Neural crest cell (in vitro differentiated cells): ENCODE measurements at regions not wholly inside any gene's neighbourhood (a gene's known extent, or its start where the extent isn't known, plus 50 kb on each side); places are given as distances from the start of the nearest gene placed in this dataset.

Experiments
- DNase-seq: peaks from one replicate; pipeline ENCODE4 v3.0.0; 2021; ENCODE audit warnings: low read depth, mixed read lengths, low spot score
- H3K27ac Mint-ChIP-seq: one replicate; pipeline ENCODE4 v1.8.0; 2021; ENCODE audit warnings: mild to moderate bottlenecking, mixed read lengths; ENCODE audit not compliant: unreplicated experiment
- H3K27me3 Mint-ChIP-seq: 2 replicates; pipeline ENCODE4 v1.8.0; 2021; ENCODE audit warnings: low read depth, mild to moderate bottlenecking, mixed read lengths
- H3K36me3 Mint-ChIP-seq: 2 replicates; pipeline ENCODE4 v1.8.0; 2021; ENCODE audit warnings: low read depth, mild to moderate bottlenecking, mixed read lengths
- H3K4me1 Mint-ChIP-seq: 2 replicates; pipeline ENCODE4 v1.8.0; 2021; ENCODE audit warnings: mixed read lengths
- H3K4me3 Mint-ChIP-seq: one replicate; pipeline ENCODE4 v1.8.0; 2021; ENCODE audit warnings: mild to moderate bottlenecking, mixed read lengths
- H3K9me3 Mint-ChIP-seq: 2 replicates; pipeline ENCODE4 v1.8.0; 2021; ENCODE audit warnings: mixed read lengths
- TF ChIP-seq, protein P1 (sequence below): fragments of 200-600 bp; sonication (generic); conservative IDR thresholded peaks from 2 replicates; pipeline ENCODE4 v1.5.0; 2021; ENCODE audit warnings: antibody characterized with exemption, mild to moderate bottlenecking

DNA sequence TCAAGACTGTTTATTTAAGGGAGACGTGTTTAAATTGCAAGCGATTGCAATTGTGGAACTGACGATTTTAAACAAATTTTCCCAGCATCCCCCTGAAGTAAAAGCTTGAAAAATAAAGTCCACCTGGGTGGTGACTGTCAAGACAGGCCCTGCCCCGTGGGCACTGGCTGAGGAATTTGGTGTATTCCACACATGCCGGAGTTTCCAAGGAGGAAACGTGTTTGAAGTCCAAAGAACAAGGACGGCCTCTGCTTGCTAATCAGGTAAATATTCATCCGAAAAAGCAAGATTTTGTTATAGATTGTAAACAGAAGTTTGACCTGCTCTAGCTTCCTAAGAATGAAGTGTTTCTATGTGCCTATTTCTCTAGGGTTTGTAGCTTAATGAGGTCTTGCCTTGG lies 505.1 kb downstream of the QKI start:
- H3K9me3 Mint-ChIP-seq: peaks cover 7% of the 10 kb centered on the region
- no peaks in the 10 kb centered on the region for H3K27me3 Mint-ChIP-seq
- H3K4me3 Mint-ChIP-seq: no peak overlapping the region
- TF ChIP-seq, protein P1, sequence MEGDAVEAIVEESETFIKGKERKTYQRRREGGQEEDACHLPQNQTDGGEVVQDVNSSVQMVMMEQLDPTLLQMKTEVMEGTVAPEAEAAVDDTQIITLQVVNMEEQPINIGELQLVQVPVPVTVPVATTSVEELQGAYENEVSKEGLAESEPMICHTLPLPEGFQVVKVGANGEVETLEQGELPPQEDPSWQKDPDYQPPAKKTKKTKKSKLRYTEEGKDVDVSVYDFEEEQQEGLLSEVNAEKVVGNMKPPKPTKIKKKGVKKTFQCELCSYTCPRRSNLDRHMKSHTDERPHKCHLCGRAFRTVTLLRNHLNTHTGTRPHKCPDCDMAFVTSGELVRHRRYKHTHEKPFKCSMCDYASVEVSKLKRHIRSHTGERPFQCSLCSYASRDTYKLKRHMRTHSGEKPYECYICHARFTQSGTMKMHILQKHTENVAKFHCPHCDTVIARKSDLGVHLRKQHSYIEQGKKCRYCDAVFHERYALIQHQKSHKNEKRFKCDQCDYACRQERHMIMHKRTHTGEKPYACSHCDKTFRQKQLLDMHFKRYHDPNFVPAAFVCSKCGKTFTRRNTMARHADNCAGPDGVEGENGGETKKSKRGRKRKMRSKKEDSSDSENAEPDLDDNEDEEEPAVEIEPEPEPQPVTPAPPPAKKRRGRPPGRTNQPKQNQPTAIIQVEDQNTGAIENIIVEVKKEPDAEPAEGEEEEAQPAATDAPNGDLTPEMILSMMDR: no peak
- no peaks in the 10 kb centered on the region for H3K36me3 Mint-ChIP-seq
- peaks cover 8% of the 10 kb centered on the region for H3K4me1 Mint-ChIP-seq
- no peak overlapping the region for H3K27ac Mint-ChIP-seq
- no peak for DNase-seq

DNA sequence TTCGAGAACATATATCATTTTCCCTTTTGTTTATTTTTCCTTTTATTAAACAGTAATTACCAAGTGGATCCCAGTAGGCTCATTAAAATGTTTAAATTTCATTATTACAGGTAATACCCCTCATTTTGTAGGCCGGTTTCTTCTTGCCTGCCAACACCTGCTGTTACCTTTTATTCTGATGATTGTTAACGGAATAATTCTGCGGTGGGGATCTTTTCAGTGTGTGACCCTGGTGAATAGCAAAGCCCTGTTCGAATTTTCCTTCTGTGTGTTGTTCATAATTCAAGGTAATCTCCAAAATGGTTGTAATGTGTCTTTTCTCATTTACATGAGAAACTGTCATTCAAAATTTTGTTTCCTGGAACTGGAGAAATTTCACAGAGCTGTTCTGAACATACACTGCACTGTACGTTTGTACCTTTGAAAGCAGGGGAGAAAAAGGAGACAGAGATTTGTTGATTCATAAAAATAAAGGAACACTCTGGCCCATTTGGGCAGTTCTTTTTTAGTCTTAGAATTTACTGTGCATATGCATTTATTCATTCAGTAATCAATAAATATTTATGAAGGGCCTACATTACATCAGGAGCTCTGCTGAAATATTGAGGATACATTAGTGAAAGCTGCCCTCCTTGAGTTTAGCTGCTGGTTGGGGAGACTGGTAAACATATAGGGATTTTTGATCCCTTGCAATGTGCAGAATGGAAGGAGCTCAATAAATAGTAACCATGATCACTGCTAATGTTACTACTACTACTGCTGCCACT lies 502.0 kb downstream of the QKI start:
- Mint-ChIP-seq H3K4me3 (no peak overlapping the region), H3K9me3 (peaks cover 5% of the 10 kb centered on the region), H3K27me3 (no peaks in the 10 kb centered on the region), H3K27ac (no peak overlapping the region), H3K36me3 (no peaks in the 10 kb centered on the region), H3K4me1 (peaks cover 5% of the 10 kb centered on the region)
- TF ChIP-seq, protein P1: no peak
- DNase-seq: no peak

DNA sequence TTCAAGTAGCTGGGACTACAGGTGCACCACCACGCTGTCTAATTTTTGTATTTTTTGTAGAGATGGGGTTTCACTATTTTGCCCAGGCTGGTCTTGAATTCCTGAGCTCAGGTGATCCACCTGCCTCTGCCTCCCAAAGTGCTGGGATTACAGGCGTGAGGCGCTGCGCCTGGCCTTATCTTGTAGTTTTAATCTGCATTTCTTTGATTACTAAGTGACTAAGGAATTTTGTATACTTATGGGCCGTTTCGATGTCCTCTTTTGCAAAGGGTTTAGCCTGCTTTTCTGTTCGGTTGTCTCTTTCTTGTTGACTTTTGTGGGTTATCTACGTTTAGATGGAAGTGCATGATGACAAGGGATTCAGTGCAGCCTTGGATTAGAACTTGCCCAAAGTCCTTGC lies 500.6 kb downstream of the QKI start:
- peaks cover 2% of the 10 kb centered on the region for H3K9me3 Mint-ChIP-seq
- no peaks in the 10 kb centered on the region for H3K36me3 Mint-ChIP-seq
- TF ChIP-seq, protein P1: no peak
- no peaks in the 10 kb centered on the region for H3K27me3 Mint-ChIP-seq
- no peak for DNase-seq
- no peak overlapping the region for H3K27ac Mint-ChIP-seq
- H3K4me1 Mint-ChIP-seq: peaks cover 5% of the 10 kb centered on the region
- H3K4me3 Mint-ChIP-seq: no peak overlapping the region

DNA sequence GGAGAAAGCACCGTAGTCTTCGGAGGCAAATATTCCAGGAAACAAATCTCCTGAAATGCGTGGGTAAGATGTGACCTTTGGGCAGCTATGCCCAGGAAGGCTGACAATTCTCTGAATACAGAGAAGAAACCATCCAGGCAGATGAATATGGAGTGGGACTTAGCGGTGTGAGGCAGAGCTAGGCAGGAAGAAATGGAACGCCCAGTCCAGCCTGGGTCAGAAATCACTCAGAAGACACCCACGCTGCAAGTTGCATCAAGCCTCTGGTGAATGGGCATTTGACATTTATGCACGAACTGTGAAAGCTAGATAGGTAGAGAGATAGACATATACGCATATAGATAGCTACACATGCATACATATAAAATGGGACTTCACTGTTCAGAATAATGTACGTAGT lies 498.5 kb downstream of the QKI start:
- Mint-ChIP-seq H3K4me1 (peaks cover 8% of the 10 kb centered on the region), H3K36me3 (peaks cover under 1% of the 10 kb centered on the region), H3K9me3 (peaks cover under 1% of the 10 kb centered on the region), H3K27ac (no peak overlapping the region), H3K4me3 (no peak overlapping the region), H3K27me3 (no peaks in the 10 kb centered on the region)
- TF ChIP-seq, protein P1: no peak
- no peak for DNase-seq

DNA sequence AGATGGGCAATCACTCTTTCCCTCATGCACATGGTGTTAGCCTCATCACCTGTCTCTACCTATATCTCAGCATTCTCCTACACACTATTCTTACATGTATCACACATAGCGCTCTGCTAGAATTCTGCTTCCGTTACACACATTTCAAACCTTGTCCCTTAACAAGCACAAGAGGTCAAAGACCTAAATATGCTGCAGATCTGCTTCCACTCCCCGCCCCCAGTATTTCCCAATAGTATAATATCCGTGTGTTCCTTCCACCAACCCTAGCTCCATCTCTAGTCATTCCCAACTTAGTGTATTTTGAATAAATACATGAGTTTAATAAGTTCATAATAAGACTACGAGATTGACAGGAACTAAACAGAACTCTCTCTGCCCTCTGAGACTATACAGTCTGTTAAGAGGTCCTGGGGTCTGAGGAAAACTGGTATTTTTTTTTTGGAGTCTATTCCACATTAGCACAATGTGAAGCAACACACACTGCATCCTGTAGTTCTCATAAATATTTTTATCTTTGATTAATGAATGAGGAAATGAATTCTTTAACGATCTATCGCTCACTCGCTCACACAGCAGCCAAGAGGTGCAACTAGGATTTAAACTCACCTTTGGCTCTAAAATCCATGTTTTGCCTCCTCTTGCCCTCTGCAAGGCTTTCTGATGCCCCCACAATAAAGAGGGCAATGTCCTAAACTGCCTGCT lies 491.6 kb downstream of the QKI start:
- H3K9me3 Mint-ChIP-seq: peaks cover 9% of the 10 kb centered on the region
- peaks cover 23% of the 10 kb centered on the region for H3K4me1 Mint-ChIP-seq
- TF ChIP-seq, protein P1: no peak
- DNase-seq: no peak
- H3K27me3 Mint-ChIP-seq: no peaks in the 10 kb centered on the region
- H3K4me3 Mint-ChIP-seq: no peak overlapping the region
- H3K27ac Mint-ChIP-seq: no peak overlapping the region
- H3K36me3 Mint-ChIP-seq: peaks cover 5% of the 10 kb centered on the region
